Endothelial cell of umbilical vein (primary cell): ENCODE measurements at regions not wholly inside any gene's neighbourhood (a gene's known extent, or its start where the extent isn't known, plus 50 kb on each side); places are given as distances from the start of the nearest gene placed in this dataset.

Experiments used
- CTCF ChIP-seq, 2 donors: IDR thresholded peaks; 1 replicate in 1 of 2; 2 replicates in 1 of 2; pipeline ENCODE4 v1.5.1; 2011; ENCODE audit warnings: low read length in 2 of 2, mild to moderate bottlenecking in 2 of 2, moderate library complexity in 2 of 2, control low read depth in 1 of 2, inconsistent platforms in 1 of 2, low read depth in 1 of 2; ENCODE audit not compliant: insufficient read depth in 1 of 2; ENCODE audit errors: extremely low read depth in 1 of 2
- EZH2 ChIP-seq: IDR thresholded peaks from 2 replicates; pipeline ENCODE4 v1.6.1; 2012; ENCODE audit warnings: borderline replicate concordance, low read depth, mild to moderate bottlenecking, moderate library complexity, low read length, inconsistent platforms; ENCODE audit not compliant: severe bottlenecking
- FOS ChIP-seq: IDR thresholded peaks from 2 replicates; pipeline ENCODE4 v1.6.1; 2011; ENCODE audit warnings: mild to moderate bottlenecking, low read length, moderate library complexity, borderline replicate concordance; ENCODE audit not compliant: insufficient read depth
- GATA2 ChIP-seq: IDR thresholded peaks from 2 replicates; pipeline ENCODE4 v1.7.0; 2011; ENCODE audit warnings: low read depth, mild to moderate bottlenecking, moderate library complexity, mixed read lengths, low read length; ENCODE audit not compliant: insufficient read length, insufficient read depth
- JUN ChIP-seq: IDR thresholded peaks from 2 replicates; pipeline ENCODE4 v1.6.1; 2011; ENCODE audit warnings: borderline replicate concordance, low read depth; ENCODE audit not compliant: insufficient read length, insufficient read depth
- MAX ChIP-seq: IDR thresholded peaks from 2 replicates; pipeline ENCODE4 v1.6.1; 2011; ENCODE audit not compliant: insufficient read depth, insufficient read length
- MYC ChIP-seq: IDR thresholded peaks from one replicate; pipeline ENCODE4 v1.6.1; 2011; ENCODE audit warnings: mild to moderate bottlenecking, low read depth, low read length
- POLR2A ChIP-seq: IDR thresholded peaks from 2 replicates; pipeline ENCODE4 v1.6.1; 2012; ENCODE audit warnings: low read depth, mild to moderate bottlenecking, control low read depth, low read length
- POLR2AphosphoS5 ChIP-seq: IDR thresholded peaks from 2 replicates; pipeline ENCODE4 v1.6.1; 2012; ENCODE audit warnings: low read depth, mild to moderate bottlenecking, control low read depth, low read length, moderate library complexity; ENCODE audit not compliant: insufficient read depth

GRCh38 chr10:76717141-76717540 is 920.5 kb downstream of the KCNMA1 start:
- TF ChIP-seq CTCF (IDR thresholded peaks at IDR 0.05; ENCODE audit: extremely low read depth in 1 of 2, insufficient read depth in 1 of 2, low read depth in 1 of 2, low read length in 2 of 2) (no peak), POLR2A (no peak), JUN (peak; percentile 5), MAX (no peak), GATA2 (no peak), POLR2AphosphoS5 (no peak), EZH2 (no peak), FOS (peak; percentile 40), MYC (no peak)
